HCEC 1CT (cell line): ENCODE measurements at regions not wholly inside any gene's neighbourhood (a gene's known extent, or its start where the extent isn't known, plus 50 kb on each side); places are given as distances from the start of the nearest gene placed in this dataset.
"Not testable (repeated sequence)": the region's sequence is repeated elsewhere in the genome, so short reads cannot be mapped to it uniquely, and the experiment has no call there.

Experiments used
- DNase-seq: peaks from one replicate; pipeline ENCODE4 v3.0.0-alpha.2; 2017

DNA sequence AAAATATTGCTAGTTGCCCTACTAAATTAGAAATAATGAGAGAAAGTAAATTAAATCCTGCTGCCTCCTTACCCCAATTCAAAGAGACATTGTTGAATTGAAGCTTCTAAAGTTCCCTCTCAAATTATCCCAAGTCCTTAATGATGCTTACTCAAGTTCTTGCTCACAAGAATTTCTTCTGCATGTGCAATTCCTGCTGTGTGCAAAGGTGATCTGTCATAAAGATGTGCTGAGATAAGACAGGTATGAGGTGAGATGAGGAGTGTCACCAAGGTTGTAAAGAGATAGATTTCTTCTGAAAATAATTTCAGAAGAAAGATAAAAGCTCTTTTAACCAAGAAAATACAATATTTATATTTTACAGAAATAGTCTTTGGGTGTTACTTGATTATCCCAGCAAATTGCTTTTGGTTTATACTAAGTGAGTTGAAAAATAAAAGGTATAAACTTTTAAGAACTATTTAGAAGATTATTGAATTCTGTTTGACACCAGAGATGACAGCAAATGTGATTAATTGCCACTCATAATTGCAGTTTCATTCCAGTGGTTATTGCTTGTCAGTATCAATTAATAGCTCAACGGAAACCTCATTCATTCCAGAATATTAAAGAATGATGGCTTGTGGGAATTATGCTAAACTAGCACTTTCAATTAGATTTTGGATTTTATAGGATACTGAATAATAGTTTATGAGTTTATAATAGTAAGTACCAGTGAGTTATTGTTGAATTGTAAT is 674.3 kb downstream of the STK39 start:
- DNase-seq: no peak

DNA sequence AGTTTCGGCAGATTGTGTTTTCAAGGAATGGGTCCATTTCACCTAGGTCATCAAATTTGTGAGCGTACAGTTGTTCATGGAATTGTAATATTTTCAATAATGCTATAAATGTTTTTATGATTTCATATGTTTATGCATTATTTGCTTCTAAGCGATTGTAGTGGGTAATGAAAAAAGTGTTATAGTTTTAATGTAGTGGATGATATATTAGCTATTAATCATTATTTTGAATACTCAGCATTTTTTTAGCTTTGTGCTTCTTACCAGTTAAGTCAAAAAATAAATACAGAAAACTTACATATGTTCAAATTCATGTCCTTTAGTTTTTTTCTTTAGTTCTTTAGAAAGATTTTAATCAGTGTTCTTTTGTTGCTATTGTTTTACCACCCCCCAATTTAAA is 677.0 kb downstream of the STK39 start:
- no peak for DNase-seq

DNA sequence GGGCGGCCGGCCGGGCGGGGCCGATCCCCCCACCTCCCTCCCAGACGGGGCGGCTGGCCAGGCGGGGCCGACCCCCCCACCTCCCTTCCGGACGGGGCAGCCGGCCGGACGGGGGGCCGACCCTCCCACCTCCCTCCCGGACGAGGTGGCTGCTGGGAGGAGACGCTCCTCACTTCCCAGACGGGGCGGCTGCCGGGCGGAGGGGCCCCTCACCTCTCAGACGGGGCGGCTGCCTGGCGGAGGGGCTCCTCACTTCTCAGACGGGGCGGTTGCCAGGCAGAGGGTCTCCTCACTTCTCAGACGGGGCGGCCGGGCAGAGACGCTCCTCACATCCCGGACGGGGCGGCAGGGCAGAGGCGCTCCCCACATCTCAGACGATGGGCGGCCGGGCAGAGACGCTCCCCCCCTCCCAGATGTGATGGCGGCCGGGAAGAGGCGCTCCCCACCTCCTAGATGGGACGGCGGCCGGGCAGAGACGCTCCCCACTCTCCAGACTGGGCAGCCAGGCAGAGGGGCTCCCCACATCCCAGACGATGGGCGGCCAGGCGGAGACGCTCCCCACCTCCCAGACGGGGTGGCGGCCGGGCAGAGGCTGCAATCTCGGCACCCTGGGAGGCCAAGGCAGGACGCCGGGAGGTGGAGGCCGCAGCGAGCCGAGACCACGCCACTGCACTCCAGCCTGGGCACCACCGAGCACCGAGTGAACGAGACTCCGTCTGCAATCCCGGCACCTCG is 675.8 kb downstream of the XIRP2 start:
- not testable (repeated sequence) for DNase-seq

- DNase-seq: not testable (repeated sequence)
These were observed 670.2 kb downstream of the XIRP2 start for GRCh38 chr2:167558272-167558991.

DNA sequence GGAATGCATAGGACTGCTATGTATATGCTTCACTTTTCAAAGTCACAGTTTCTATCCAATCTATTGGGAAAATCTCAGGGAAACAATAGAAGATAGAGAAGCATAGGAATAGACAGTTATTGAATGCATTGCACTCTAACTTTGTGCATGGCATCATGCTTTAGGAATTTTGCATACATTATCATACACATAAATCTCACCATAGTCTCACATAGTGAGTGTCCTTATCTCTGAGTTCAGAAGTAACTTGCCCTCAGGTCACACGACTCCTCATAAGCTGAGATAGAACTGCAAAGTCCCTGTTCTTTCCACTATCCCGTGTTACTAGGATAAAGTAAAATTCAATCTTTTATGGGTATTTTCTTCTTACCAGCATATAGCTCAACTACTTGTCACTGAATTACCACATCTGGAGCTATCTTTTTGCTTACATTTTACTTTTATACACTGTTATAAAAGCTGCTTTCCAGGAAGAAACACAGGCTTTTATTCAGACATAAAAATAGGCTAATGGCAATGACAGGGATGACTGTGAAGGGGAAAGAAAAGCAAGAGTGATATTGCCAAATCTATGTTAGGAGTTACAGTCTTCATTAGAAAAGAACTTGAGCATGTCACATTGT is 666.9 kb downstream of the XIRP2 start:
- DNase-seq: no peak

DNA sequence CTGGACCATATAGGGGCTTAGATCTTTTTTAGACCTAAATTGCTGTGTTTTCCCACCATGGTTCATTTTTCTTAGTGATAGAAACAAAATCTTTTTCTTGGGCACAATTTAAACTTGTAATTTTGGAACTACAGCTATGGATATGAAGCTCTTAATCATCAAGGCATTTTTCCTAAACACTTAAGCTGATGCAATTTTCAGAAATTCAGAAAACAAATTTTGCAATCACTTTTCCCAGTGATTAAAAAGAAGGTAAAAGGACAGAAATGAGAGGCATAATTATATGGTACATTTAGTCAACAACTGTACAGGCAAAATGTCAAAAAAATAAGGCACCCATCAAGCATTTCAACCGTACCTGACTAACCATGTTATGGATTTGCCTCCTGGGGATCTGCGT is 665.4 kb downstream of the XIRP2 start:
- no peak for DNase-seq

- no peak for DNase-seq
These were observed 663.1 kb downstream of the XIRP2 start for GRCh38 chr2:167551416-167551815.

DNA sequence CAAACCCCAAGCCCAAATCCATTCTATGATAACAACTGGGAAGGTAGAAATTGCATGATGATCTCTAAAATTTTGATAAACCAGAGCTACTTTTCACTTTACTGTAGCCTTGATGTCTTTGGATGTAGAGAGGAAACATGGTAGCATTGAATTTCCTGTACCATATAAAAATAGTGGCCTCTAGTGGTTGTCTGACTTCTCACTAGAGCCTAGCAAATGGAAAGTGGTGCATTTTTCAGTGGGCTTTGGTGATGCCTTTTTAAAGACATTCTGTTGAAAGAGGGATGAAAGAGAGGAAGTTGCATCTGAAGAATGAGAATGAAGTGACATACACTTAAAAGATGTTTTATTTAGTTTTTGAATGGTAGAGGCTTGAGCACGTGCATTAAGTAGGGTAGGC is 662.2 kb downstream of the XIRP2 start:
- peak; percentile 53 for DNase-seq

DNA sequence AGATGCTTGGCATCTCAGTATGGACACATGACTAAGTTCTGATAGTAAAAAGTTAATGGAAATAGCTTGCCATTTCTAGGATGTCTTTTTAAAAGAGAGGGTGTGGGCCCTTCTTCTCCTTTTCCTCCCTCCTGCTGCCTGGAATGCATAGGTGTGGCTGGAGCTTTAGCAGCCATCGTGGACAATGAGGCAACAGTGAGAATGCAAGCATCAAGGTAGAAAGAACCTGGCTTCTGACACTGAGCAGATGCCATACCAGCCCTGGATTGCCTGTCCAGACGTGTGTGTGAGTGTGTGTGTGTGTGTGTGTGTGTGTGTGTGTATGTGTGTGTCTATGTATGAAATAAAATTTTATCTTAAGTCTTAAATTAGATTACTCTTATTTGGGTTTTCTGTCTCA is 660.1 kb downstream of the XIRP2 start:
- DNase-seq: no peak

- no peak for DNase-seq
These were observed 656.3 kb downstream of the XIRP2 start for GRCh38 chr2:167544602-167545001.

GRCh38 chr2:167543721-167544120 is 655.4 kb downstream of the XIRP2 start:
- DNase-seq: no peak

GRCh38 chr2:167537743-167538142 is 649.5 kb downstream of the XIRP2 start:
- DNase-seq: no peak

GRCh38 chr2:167534443-167534842 is 646.2 kb downstream of the XIRP2 start:
- peak; percentile 51 for DNase-seq

DNA sequence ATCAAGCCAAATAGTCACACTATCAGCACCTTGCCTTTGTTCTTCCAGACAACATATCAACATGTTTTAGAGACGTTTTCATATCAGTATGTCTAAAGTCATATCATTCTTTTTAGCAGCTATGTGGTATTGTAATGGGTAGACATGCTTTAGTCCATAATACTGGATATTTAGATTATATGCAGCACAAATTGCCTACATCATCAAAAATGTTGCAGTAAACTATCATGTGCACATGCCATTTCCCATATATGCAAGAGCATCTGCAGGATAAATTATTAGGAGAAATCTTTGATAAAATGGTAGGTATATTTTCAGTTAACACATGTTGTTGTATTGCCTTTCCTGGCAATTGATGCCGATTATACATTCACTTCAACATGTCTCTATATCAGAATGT is 636.5 kb downstream of the XIRP2 start:
- DNase-seq: no peak

- DNase-seq: peak; percentile 58
These were observed 621.9 kb downstream of the XIRP2 start for GRCh38 chr2:167510071-167510759.

DNA sequence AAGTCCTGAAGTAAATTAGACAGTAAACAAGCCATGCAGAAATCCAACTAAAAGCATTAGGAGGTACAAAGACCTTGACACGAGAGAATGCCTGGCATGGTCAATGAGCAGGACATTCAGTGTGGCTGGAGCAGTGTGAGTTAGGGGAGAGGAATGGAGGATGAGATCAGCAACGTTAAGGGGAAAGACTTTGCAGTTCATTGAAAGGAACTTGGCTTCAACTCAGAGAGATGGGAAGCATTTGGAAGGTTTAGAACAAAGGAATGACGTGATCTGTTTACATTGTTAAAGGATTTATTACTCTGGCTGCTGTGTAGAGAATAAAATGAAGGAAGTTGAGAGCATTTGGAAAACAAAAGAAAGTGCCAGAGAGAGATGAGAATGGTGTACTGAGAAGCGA is 621.3 kb downstream of the XIRP2 start:
- DNase-seq: peak; percentile 87

DNA sequence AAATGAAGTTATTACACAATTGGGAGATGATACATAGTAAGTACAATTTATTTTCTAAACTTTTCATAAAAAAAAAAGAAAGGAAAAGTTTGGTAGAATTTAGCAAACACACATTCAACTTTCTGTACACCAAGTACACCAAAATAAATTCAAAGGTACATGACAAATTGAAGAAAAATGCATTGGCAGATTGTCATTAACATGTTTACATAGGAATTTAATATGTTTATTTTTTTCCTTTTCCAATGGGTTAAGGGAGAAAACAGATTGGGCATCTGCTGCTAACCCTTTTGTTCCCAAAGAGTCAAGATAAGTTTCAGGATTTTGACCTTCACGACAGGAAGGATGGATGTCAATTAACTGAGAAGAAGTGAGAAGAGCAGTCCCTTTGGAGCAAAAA is 620.4 kb downstream of the XIRP2 start:
- no peak for DNase-seq

GRCh38 chr2:167506395-167506794 is 618.1 kb downstream of the XIRP2 start:
- DNase-seq: peak; percentile 70

DNA sequence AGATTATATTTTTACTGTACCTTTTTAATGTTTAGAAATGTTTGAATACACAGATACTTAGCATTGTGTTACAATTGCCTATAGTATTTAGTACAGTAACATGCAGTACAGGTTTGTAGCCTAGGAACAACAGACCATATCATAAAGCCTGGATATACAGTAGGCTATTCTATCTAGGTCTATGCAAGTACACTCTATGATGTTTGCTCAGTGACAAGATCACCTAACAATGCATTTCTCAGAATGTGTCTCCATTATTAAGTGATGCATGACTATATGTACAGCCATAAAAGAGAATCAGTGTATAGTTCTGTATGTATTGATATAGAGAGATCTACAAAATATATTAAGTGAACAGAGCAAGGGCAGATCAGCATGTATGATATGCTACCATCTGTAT is 616.4 kb downstream of the XIRP2 start:
- no peak for DNase-seq

GRCh38 chr2:167504061-167504460 is 615.8 kb downstream of the XIRP2 start:
- no peak for DNase-seq

DNA sequence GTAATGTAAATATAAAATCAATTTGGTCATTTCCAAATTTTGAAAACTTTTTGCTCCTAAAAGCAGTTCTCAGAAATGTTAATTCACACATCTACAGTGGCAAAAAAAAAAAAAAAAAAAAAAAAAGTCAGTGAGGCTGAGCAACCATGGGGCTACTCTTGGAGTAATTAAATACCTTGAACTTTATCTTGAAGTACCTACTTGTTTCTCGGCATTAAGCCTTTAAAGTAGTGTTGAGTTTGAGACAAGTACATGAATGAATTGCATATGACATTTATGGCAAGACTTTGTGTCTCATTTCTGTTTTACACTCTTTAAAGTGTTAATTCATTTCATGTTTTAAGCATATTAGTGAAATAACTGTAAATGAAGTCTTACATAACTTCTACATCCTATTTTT is 613.3 kb downstream of the XIRP2 start:
- DNase-seq: no peak

DNA sequence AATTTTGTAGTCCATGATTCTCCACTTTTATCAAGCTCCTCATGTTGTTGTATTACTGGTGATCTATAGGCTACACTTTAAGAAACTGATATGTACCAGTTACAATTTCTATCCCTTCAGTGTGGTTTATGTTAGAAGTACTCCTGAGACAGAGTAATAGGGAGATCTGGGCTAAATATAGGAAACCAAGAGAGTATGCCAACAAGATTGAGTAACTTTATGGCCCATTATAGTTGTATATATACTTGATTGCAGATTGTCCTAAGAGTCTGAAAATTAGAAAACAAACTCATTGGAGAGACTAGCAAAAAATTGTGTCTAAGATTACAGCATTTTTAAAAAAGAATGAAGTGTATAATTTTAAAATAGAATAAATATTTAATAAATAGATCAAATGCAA is 605.6 kb downstream of the XIRP2 start:
- no peak for DNase-seq

DNA sequence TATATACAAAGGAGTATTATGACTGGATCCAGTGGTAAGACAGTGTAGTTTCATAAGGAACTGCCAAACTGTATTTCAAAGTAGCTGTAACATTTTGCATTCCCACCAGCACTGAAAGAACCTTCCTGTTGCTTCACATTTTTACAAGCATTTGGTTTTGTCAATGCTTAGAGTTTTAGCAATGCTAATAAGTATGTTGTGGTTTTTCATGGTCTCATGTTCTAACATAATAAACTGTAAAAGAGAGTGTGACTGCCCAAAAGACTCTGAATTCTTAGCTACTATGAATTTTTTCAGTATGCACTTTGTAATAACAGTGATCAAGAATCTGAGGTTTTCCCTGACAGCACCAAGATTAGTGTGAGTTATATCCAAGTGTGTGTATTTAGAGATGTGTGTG is 604.2 kb downstream of the XIRP2 start:
- DNase-seq: no peak
